Medulla oblongata (tissue), 1 donor: ENCODE measurements at regions not wholly inside any gene's neighbourhood (a gene's known extent, or its start where the extent isn't known, plus 50 kb on each side); places are given as distances from the start of the nearest gene placed in this dataset.
"Not testable (repeated sequence)": the region's sequence is repeated elsewhere in the genome, so short reads cannot be mapped to it uniquely, and the experiment has no call there.

Source experiments
- DNase-seq: peaks from one replicate; pipeline ENCODE4 v3.0.0-alpha.2; 2015; ENCODE audit errors: extremely low spot score

DNA sequence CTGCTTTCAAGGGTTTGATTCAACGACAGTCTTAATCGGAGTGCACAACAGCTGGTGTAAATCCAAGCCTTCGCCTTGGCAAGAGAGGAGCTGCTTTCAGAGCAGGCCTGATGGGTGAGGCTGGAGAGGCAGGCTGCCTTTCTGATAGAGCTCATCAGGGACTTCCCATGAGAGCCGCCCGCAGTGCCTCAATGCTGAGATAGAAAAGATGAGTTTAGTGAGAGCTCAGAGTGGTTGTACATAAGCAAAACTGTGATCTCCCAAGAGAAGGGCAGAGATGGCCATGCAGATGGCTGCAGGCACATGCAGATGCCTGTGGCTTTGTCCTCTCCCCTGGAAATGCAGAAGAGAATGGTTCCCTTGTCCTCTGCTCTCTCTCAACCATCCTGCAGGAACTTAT is 122.1 kb downstream of the ARL4C start:
- DNase-seq: no peak

DNA sequence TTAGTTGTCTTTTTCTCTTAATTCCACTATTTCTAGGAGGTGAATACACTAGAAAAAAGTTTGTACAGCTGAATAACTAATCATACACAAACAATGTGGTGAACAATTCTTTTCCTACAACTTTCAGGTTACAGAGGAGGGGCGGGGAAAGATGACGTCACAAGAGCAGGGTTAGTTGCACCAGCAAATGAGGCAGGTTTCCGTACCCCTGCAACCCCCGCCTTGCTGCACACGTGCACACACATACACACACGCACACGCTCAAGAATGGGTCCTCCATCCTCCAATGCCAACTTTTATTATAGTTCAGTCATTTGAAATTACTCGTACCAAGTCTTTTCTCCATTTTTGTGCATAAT is 122.8 kb downstream of the ARL4C start:
- DNase-seq: no peak

DNA sequence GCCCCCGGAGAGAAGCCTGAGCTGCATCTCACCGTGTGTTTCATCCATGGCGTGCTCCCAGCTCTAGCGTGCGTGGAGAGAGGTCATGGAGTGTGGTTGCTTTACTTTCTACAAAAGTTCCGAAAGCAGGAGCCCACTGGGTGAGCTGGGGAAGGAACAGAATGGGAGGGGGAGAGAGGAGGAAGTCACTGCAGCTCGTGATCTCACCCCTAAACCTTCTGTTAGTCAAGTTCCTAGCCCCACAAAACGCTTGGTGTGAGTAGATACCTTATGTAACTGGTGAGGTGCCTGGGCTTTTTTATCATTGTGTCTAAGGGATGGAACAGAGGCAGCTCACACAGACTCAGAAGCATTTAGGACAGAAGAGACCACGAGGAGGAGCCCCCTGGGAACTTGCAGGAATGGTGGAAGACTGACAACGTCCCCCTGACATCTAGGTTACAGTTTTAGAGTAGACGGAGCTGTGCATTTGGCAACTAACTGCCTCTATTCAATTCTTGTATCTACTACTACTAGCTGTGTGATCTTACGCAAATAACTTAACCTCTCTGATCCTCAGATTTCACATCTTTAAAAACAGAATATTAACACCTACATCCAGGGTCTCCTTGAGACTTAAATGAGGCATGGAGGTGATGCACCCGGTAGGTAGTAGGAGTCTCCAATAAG is 123.3 kb downstream of the ARL4C start:
- DNase-seq: no peak

DNA sequence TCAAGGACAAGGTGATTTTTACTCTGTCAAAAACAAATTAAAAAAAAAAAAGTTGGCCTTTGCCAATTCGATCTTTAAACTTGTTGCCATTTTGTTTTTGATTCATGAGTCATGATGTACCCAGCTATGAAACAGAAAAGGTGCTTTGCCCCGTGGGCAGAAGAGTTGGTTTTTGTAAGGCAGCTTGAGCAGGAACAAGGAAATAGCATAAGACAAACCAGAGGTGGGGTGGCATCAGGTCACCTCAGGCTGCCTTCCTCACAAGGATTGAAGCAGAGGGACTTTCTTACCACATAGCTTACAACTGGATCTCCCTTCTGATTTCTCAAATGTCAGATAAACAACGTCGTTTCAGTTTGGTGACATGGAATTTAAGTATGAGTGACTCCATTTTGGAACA is 123.8 kb downstream of the ARL4C start:
- no peak for DNase-seq

DNA sequence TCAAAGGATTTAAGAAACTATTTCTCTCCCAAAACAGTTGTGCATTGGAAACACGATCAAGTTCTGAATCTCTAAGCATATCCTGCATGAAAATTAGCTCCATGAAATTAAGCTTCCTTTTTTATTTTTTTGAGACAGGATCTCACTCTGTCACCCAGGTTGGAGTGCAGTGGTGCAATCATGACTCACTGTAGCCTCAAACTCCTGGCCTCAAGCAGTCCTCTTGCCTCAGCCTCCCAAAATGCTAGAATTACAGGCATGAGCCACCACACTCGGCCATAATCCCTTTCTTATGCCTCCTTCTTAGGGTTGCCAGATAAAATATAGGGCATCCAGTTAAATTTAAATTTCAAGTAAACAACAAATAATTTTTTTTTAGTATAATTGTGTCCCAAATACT is 124.4 kb downstream of the ARL4C start:
- DNase-seq: no peak

DNA sequence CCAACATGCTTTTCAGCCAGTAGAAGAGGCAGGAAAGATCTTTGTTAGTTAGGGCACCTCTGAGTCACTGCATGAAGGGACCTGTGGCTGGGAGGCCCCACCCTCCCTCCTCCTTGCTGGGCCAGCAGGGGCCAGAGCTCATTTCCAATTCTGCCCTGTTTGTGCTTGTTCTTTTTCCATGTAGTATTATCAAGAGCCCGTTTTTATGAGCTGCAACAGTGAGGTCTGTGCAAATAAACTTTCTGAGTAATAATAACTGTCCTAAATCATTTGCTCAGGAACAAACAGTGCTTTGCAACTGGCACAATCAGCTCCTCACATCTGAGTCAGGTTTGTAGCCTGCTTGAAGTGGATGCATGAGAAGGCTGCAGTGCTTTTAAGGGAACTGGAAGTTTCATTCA is 128.0 kb downstream of the ARL4C start:
- no peak for DNase-seq

DNA sequence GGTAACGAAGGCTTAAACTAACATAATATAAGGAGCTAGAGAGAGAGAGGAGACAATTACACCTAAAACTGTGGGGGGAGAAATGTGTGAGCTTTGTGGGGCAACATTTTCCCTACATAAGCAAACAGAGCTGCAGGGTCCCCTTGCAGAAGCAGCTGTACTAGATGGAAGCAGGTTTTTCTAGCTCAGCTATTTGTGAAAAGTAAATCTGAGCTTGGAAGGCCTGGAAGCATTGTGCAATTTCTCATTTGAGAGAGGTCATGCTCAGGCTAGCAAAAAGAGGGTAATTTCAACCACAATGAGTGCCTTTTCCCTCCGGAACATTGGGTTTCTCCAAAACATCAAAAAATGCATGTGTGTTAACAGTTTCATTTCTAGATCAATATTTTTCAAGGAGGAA is 130.0 kb downstream of the ARL4C start:
- peak; percentile 20 for DNase-seq

DNA sequence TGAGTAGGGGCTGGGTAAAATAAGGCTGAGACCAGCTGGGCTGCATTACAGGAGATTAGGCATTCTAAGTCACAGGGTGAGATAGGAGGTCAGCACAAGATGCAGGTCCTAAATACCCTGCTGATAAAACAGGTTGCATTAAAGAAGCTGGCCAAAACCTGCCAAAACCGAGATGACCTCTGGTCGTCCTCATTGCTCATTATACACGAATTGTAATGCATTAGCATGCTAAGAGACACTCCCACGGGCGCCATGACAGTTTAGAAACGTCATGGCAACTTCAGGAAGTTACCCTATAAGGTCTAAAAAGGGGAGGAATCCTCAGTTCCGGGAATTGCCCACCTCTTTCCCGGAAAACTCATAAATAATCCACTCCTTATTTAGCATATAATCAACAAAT is 132.2 kb downstream of the ARL4C start:
- no peak for DNase-seq

DNA sequence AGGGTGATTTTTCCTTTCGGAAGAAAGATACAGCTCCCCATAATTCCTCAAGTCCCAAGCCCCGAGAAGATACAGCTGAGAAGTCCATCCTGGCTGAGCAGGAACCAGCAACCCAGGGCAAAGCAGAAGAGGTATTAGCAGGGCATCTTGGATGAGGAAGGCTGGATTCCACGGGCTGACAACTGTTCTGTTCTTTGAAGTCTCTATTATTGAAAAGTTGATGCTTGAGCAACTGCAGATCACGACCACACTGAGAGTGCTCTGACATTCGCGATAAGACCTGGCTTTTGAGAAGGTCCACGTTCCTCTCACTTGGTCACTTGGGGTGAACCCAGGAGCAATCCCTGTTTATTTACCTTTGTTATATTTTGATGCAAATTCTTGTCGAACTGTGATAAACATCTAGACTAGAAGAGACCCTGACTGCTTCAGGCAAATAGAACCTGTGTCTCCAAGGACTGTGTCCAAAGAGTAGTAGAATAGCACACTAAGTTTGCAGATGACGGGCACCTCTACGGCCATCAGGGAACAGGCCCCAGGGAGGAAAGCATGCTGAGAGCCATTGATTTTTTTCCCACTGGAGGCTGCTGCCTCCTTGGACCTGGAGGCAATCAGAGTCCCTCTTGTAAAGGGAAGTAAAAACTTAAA is 133.1 kb downstream of the ARL4C start:
- no peak for DNase-seq

DNA sequence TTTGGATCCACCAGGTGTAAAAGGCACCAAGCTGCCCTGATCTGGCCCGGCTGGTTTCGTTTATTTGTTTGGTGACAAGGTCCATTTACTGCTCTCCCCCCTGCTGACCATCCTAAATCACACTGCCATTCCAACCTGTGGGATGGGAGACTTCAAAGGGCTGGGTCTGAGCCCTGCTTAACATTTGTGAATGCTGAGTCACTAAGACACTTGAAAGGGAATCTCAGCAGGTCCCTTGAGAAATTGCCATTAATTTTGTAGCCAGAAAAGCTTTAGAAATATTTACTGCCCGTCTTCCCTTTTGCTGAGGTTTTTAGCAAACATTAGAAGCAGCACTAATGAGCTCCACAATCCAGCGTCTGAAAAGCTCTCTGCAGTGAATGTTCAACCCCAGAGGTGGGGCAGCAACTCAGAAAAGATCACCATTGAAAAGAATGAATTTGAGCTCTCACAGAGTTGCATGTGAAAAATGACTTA is 133.8 kb downstream of the ARL4C start:
- peak; percentile 14 for DNase-seq

DNA sequence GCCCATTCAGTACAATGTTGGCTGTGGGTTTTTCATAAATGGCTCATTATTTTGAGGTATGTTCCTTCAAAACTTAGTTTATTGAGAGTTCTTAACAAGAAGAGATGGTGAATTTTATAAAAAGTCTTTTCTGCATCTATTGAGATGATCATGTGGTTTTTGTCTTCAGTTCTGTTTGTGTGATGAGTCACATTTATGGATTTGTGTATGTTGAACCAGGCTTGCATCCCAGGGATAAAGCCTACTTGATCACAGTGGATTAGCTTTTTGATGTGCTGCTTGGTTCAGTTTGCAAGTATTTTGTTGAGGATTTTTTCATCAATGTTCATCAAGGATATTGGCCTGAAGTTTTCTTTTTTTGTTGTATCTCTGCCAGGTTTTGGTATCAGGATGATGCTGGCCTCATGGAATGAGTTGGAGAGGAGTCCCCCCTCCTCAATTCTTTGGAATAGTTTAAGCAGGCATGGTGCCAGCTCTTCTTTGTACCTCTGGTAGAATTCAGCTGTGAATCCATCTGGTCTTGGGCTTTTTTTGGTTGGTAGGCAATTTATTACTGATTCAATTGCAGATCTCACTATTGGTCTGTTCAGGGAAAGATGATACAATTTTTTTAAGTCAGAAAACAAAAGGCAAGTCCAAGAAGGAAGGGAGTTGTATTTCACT is 136.4 kb downstream of the ARL4C start:
- DNase-seq: not testable (repeated sequence)

DNA sequence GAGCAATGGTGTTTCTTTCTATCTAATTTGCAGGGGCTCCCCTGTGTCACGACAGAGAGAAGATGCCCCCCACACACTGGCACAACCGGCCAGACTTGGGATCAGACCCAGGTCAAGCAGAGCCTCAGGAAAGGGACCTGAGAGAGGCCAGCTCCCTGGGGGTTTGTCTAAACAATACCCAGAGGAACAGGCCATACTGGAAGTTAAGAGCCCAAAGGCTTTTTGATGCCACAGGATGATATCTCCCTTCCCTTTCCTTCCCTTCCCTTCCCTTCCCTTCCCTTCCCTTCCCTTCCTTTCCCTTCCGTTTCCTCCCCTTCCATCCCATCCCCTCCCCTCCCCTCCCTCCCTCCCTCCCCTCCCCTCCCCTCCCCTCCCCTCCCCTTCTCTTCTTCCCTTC is 139.2 kb downstream of the ARL4C start:
- no peak for DNase-seq

DNA sequence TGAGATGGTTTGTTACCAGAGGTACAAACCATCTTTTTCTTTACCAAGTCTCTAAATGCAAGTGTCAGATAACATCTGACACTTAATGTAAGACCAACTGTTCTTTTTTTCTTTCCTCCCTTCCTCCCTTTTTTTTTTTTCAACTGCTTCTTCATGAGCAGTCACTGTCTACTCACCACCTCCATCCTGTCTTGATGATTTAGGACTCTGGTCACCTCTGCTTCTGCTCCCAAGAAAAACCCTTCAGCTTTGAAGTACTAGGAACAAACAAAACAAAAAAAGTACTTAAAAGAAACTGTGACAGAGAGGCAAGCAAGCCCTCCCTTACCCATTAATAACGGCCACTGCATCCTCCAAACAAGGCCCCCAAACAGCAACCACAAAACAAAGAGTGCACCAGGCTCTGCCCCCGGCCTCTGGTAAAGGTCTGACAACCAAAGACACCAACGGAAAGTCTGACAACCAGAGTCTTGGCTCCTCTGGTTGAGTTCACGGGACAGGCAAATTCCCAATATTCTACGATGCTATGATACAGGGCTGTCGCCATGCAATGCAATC is 141.0 kb downstream of the ARL4C start:
- DNase-seq: no peak

DNA sequence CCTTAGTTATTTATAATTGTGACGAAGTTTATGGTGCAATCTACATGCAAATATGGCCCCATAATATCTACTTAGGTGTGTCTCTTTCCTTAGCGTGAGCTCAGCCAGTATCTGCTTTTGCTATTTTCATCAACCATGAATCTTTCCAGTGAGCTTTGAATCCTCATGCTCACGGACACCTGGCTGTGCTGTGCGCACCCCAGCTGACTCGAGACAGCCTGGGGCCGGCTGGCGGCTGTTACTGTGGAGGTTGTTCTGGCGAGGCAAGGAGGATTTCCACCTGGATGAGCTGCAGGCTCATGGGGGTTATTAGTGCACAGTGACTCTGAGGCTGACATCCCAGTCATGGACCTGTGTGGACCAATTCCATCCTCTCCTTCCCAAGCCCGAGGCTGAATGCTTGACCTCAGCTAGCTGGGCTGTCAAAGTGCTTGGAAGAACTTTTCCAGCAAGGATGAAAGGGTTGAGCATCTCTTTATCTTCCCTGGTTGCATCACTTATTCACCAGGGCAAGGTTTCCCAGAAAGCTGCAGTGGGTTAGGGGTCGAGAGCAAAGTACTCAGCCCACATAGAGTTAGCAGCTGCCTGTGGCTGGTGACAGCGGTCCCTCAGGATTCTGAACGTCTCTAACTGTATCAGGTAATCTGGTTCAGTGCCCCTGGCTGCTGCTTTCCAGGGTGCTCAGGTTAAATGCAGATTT is 141.7 kb downstream of the ARL4C start:
- no peak for DNase-seq

DNA sequence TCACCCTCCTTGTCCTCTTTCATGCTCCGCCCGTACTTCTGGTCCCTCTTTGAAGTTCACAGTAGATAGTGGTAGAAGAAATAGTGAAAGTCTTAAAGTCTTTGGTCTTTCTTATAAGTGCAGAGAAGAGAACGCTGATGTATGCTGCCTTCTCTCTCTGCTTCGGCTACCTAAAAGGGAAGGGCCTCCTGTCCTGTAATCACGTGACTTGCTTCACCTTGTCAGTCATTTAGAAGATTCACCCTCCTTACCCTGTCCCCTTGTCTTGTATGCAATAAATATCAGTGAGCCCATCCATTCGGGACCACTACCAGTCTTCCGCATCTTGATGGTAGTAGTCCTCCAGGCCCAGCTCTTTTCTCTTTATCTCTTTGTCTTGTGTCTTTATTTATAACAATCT is 144.6 kb downstream of the ARL4C start:
- no peak for DNase-seq

DNA sequence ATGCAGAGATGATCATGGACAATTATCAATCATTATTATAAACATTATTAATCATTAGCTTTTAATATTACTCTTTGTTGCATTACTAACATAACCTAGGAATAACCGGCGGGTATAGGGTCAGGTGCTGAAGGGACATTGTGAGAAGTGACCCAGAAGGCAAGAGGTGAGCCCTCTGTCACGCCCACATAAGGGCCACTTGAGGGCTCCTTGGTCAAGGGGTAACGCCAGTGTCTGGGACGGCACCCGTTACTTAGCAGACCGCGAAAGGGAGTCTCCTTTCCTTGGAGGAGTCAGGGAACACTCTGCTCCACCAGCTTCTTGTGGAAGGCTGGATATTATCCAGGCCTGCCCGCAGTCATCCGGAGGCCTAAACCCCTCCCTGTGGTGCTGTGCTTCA is 145.0 kb downstream of the ARL4C start:
- not testable (repeated sequence) for DNase-seq

DNA sequence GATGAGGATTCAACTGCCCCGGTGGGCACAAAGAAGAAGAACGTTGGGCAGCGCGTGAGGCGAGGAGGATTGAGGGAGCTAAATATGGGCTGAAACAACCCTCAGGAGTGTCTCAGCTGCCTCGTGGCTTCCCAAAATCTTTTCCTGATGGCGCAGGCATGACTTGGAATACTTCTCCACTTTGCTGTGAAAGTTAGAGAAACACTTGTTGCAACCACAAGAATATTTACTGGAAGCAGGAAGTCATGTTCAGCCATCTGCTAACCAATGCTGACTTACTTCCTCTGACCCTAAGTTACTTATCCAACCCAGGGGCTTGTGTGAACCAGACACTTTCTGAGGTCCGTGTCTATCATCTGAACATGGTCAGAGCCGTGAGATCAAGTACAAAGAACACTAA is 148.8 kb downstream of the ARL4C start:
- DNase-seq: peak; percentile 24

DNA sequence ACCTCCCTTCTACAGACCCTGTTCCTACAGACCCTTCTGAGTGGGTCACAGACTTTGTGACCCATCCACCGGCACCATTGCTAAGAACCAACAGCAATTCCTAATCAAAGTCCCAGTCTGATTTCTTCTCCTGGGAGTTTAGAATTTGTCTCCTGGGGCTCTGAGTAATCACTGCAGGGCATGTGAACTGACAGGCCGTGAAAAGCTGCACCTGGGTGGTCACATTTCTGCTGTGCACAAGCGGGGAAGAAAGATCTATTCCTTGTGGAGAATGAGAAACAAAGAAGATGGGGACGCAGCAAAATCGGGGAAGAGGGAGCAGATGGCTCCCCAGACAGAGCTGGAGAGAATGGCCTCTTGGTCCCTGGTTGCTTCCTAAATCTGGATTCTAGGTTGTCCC is 151.0 kb downstream of the ARL4C start:
- no peak for DNase-seq

DNA sequence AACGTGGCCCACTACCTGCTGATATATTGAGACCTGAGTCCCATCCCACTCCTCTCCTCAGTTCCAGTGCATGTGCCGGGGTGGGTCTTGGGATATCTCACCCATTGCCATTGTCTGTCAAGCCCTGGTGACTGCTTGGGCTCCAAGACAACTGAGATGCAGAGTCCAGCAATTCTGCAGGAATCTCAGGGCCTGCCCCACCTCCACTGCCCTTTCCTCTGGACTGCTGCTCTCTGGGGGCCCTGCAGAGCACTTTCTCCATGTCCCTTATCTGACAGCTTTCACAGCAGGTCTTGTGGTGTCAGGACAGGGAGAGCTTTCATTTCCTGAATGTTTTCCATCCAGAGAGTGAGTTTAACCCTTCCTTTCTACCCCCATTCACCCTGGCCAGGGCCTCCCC is 152.9 kb downstream of the ARL4C start:
- DNase-seq: no peak

DNA sequence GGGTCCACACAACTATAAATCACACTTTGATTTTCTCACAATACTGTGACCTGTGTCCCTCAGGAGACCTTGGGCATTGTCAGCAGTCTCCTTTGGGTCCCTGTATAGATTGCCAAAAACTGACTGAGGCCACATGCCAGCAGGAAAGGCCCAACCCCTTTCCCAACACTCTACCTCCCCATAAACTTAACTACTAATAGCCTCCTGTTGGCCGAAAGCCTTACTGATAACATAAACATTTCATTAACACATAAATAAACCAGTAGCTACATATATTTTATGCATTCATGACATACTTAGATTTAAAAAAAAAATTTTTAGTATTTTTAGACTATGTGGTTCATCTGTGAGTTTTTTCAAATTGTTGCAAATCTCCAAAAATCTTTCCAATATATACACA is 153.5 kb downstream of the ARL4C start:
- no peak for DNase-seq

DNA sequence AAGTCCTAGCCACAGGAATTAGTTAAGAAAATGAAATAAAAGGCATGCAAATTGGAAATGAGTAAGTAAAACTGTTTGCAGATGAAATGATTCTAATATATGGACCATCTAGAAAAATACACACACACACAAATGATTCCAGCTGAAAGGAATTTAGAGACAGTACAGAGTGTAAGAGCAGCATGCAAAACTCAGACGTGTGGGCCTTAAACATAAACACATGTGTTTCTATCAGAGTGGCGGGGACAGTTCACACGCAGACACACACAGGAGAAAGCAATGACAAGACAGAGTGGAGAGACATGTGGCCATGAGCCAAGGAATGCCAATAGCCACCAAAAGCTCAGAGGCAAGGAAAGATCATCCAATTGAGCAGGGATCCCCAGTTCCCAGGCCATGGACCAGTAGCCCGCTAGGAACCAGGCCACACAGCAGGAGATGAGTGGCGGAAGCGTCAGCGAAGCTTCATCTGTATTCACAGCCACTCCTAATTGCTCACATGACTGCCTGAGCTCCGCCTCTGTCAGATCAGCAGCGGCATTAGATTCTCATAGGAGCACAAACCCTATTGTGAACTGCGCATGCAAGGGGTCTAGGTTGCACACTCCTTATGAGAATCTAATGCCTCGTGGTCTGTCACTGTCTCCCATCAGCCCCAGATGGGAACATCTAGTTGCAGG is 155.4 kb downstream of the ARL4C start:
- no peak for DNase-seq

DNA sequence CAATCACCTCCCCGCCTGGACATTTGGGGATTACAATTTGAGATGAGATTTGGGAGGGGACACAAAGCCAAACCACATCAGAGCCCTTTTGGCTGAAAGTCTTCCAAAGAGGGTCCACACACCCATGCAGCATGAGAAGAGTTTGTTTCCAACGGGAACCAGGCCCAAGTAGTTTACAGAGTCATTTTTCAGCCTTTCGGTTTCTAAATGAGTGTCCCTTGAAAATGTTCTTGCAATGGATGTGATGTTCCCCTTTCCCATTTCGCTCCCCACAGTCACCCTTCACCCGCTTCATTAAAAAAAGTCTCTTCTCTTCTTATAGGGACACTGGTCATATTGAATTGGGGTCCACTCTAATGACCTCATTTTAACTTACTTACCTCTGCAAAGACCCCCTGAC is 157.4 kb downstream of the ARL4C start:
- DNase-seq: no peak
